Iris pigment epithelial cell (primary cell): ENCODE measurements at regions not wholly inside any gene's neighbourhood (a gene's known extent, or its start where the extent isn't known, plus 50 kb on each side); places are given as distances from the start of the nearest gene placed in this dataset.
A peak's percentile ranks its signal among the peaks of the same experiment; 100 is the strongest.

ENCODE experiments used
- DNase-seq: peaks from one replicate; pipeline ENCODE4 v3.0.0-alpha.2; 2011; ENCODE audit warnings: low read depth

DNA sequence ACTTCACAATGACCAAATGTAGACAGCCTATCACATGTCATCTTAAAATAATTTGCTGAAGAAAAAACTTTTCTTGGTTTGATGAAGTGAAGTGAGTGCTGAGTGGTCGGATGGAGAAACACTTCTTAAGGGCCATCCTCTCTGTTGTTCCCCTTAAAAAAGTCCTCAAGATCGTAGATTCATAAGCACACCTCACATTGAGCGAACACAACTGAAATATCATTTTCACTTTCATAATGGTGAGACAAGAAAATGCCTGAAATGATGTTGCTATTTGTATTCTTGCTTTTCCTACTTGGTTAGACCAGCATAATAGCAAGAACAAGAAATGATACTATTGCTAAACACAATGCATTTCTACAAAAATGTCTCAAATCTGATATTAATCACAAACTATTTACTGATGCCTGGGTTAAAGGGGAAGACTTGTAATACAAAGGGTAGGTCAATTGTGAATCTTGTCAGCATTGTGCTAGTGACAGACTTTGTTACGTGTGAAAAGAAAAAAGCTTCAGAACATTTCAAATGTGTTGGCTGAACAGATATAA, 305.6 kb upstream of the NR3C2 start:
- no peak for DNase-seq

DNA sequence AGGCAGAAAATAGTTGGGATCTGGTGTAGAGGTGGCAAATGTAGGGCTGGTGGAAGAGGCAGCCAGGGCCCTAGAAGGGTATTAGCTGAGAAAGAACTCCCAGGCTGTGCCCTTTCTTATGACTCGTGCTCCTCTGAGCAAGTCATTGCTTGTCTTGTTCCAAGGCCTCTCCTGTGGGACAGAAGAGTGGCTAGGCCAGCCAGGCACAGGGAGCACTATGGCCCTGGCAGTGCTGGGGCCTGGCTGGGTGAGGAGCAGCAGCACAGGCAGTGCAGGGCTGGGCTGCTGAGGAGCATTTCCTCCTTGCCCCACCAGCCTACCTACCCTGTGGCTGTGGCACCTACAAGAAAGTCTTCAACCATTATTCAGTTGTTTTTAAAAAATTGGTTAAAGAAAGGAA, 298.5 kb upstream of the NR3C2 start:
- no peak for DNase-seq

DNA sequence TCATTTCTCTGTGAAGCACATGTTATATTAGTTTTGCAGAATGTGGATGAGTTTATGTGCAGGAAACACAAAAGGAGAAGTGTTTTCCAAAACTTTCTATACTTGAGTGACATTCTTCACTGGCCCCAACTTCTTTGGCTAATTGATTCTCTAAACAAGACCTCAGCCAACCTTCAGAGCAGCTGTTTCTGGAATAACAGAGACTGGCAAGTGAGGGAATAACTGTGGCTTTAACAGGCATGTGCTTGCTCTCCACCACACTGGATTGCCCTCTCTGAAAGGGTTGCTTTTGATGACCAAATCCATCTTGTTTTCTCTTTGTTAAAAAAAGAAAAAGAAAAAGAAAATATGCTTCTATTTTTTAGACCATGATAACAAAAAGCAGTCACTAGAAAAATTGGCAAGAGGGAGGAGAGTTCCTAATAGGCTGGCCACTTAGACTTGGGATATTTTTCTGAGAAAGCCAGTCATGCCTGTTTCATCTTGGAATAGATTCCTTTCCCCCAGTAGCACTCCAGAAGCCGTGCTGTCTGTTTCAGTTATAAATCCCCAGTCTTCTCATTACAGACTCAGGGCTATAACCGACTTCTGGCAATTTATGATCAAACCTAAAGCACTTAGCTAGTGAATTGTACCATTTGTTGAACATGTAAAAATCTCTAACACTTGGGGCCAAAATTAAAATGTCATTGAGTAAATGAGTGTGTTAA, 295.0 kb upstream of the NR3C2 start:
- no peak for DNase-seq

DNA sequence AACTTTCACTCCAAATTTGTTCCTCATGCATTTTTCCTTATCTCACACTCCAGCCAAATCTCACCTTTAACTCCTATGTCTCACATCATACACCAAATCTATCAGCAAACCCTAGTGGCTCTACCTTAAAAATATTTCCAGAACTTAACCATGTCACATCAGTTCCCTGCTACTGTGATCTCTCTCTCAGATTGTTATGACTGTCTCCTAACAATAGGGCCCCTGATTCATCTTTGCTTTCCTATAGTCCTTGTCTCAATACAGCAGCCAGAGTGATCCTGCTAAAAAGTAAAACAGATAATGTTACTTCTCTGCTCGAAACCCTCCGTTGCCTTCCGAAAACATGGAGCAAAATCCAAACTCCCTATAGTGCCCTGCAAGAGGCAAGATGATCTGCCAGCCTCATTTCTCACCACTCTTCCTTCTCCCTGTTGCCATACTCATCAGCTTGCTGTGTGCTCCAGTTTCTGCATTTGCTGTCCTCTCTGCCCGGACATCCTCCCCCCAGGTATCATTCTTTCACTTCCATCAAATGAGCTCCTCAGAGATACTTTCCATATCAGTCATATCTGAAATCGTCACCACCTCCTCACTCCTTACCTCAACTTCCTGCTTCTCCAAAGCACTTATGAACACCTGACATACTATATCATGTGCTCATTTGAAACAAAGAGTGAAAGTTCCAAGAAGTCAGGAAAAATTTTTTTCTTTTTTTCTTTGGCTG, 293.4 kb upstream of the NR3C2 start:
- no peak for DNase-seq

DNA sequence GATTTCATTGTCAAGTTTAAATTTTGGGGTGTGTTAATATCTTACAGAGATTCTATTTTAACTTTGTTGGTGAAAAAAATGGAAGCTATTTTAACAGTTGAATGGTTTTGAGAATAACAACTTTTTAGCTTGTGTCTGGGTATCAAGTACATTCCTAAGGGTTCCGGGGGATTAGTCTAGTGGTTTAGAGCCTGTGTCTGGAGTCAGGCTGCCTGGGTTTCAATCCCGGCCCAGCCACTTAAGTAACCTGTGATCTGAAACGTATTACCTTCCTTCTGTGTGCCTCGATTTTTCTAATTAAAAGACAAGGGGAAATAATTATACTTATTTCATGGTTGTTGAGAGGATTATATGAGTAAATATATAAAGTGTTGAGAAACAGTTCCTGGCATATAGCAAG, 288.6 kb upstream of the NR3C2 start:
- peak; percentile 18 for DNase-seq

DNA sequence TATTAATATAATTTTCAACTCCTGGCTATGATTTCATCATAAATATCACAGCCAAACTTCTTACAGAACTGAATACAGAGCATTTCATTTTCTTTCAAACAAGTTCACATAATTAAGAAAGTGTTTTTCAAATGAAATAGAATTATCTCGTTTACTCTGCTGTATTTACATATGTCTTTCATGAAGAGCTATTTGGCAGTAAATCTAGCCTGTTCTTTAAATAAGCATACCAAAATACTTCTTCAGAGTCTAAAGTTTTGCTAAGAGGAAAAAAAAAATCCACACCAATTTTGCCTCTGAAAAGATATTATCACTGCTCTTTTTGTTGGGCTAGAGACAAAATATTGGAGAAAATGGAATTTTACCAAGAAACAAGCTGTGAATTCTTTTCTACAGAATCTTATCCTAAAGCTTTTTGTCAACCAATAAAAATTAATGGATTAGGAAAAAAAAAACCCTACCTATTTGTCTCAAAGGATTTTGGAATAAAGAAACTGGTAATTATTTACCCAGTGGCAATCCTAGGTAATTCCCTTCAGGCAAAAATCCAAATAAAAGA, 287.9 kb upstream of the NR3C2 start:
- no peak for DNase-seq

DNA sequence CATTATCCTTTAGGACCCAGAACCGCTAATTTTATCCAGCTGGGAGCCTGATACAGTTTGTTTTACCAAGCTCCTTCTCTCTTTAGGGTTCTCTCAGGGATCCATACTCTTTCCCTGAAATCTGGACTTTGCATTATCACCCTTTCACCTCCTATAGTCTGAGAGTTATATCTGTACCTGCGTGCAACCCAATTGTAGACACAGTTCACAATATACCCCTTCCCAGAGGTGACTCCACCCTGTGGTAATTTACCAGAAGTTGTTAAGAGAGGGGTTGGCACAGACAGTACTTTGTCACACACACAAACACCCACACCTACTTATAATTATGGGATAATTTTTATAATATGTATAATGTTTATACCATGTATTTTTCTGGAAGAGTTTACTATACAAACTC, 275.8 kb upstream of the NR3C2 start:
- no peak for DNase-seq

DNA sequence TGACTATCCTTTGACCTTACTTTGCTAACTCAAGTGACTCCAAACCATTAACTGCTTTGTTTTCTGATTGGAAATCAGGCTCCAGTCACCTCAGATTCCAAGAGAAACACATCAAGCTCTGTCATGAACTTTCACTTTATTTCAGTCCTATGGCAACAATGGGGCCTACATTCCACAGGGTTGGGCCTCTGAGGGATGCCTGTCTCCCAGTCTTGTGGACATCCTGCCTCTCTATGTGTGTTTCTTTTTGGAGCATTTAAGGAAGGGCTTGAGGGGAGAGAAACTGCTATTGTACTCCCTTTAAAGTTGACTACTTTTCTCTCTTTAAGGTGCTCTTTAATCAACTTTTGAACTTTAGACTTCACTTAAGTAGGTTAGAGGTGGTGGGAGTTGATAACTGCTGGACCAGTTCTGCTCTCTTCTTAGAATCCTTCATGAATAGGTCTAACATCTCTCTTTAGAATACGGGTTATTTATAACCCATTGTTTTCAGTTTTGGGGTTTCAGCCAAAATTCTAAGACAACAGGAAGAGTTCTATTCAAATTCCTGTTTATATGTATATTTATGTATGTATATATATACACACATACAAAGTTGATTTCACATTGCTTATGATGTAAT, 274.3 kb upstream of the NR3C2 start:
- no peak for DNase-seq

DNA sequence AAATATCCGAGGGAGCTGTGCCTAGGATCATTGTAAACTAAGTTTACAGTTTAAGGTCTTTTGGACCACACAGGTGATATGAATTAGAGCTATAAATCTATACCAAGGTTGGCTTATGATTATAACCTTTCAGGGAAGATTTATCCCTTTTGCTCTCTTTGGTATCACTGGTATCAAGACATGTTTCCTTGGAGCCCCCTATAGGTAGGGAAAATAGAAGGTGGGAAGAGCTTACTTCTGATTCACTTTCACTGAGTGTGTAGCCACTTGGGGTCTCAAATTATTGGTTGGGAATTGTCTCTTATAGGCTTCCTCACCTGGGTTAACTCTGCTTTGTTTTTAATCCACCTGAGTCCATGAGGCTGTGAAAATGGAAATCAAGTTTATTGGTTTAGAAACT, 262.1 kb upstream of the NR3C2 start:
- no peak for DNase-seq

DNA sequence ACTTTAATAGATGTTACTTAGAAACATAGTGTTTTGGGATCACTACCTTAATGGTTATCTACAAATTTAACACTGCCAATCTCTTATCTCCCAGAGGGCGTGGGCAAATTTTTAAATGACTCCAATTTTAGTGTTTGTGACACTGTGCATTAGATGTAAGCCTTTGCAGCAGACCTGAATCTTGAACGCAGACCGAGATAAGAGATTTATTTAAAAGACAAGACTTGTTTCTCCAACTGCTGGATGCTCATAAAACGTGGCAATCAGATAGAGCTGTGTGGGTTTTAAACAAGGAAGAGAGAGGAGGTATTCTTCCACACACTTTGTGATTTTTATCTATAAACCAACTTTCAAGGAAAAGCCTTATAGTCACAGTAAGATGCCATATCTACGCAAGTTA, 252.5 kb upstream of the NR3C2 start:
- DNase-seq = no peak

DNA sequence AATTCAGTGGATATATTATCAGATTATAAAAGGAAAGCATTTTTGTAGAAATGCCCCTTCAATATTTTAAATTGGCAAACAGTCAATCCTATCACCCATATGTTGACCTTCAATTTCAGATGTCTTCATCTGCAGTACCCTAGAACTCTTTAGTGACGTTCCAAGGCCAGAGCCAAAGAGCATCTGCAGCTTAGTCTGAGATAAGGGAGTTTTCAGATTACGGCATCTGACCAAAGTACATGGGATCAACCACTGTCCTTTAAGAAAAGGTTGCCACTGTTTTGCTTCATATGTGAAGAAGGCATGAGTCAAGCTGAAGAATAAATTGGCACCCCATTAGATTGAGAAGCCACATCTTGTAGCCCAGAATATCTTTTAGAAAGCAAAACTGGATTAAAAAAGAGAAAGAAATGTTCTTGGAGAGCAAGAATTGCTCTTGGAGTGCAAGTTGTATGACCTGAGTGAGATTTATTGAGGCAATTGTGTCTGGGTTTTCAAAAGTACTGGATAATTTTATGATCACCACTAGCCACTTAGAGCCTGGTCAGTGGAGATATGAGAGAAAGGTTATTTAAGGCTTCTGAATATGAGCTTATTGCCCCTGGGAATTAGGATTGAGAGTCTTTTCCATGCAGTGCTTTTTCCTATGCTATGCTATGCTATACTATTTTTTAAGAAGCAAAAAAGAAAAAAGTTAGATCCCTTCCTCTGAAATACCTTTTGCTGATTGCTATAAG, 251.9 kb upstream of the NR3C2 start:
- DNase-seq = no peak

DNA sequence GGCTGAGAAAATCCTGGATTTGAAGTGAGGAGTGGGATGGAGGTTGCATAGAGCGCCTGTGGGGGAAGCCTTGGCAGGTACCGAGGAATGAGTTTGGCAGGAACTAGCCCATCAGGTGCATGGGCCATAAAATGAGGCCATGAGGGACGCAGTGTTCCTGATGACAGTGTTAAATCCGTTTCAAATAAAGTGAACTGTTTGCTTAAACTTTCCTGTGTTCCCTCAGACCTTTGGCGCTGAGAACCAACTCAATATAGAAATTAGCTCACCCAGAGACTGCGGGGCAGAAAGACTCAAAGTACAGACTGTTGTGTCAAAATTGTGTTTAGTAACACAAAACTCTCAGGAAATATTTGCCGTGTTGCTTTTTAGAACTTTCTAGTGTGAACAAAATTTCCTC, 250.0 kb upstream of the NR3C2 start:
- DNase-seq = no peak

DNA sequence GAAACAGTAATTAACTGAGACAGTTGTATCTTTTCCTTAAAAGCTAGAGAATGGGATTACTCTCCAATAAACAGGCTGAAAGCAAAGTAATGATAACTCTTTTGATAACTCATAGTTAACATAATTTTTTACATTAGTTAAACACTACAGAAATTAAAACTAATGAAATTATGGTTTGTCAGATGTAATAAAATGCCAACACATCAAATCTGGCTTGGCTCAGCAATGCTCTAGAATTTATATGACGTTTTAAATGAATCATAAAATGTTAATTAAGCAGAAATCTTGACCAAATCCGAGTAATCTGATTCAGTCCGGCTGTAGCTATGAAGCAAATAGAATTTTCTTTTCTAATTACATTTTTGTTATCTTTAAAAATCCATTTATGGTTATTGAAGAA, 244.2 kb upstream of the NR3C2 start:
- DNase-seq = no peak

DNA sequence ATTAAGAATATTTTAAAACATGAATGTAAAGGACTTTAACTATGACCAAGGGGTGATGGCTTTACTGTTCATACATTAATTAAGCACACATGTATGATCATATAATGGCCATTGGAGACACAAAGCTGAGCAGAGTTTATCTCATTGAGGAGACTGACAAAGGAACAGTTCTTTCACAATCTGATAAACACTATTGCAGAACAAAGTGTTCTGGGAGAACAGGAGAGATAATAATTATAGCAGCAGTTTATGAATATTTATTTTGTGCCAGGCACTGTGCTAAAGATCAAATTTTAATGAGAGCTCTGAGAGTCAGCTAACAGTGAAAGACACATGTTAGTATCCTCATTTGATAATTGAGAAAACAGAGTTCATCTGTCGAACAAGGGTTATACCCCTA, 242.4 kb upstream of the NR3C2 start:
- DNase-seq = no peak

DNA sequence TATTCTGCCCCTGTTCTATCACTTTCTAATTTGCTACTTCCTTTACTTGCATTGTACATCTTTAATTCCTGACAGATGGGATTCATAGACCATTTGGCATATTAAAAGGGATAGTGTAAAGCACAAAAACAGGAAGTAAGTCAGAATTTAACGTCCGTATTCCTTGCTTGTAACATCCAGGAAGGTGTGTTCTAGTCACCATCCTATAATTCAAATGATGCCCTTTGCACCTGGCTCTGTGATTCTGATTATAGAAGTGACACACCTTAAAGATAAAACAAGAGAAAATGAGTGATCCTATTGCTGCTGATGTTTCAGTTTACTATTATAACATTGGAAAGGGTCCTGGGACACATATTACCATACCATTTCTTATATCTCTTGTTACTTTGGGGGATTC, 238.7 kb upstream of the NR3C2 start:
- no peak for DNase-seq

DNA sequence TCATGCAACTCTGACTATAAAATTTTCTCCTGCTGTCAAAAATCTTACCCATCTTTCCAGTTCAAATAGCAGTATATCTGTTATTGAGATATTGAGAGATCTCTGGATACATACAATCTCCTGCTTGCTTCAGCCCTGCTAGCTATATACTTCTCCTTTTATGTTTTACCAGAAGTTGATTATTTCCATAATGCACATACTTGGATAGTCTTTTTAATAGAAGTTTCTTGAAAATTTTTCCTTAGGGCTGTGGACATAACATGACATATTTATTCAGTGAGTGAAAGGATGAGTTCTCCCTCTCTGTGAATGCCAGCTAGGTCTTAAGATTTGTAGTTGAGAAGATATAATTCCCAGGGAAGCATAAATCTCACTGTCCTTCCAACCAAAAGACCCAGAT, 234.1 kb upstream of the NR3C2 start:
- no peak for DNase-seq

DNA sequence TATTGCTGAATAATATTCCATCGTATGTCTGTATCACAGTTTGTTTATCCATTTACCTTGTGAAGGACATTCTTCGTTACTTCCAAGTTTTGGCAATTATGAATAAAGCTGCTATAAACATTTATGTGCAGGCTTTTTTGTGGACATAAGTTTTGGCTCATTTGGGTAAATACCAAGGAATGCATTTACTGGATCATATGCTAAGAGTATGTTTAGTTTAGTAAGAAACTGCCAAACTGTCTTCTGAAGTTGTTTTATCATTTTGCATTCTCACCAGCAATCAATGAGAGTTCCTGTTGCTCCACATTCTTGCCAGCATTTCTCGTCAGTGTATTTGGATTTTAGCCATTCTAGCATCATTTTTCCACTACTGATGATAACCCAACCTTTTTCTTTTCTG, 232.7 kb upstream of the NR3C2 start:
- DNase-seq = no peak

DNA sequence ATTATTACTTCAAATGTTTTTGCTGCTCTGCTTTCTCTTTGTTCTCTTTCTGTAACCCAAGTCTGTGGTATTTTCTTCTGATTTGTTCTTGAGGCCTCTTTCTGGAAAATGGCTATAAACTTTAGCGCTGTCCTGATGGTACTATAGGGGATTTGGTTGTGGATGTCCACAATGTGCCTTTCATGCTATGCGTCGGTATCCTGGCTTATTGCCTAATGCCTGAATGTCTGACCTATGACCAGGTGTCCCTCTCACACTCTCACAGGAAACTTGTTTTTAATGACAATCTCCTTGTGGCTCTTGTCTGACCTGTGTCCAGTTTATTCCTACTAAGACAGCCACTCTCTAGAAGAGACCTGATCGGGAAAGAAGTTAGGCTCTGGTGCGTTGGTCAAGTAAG, 222.4 kb upstream of the NR3C2 start:
- DNase-seq = no peak

DNA sequence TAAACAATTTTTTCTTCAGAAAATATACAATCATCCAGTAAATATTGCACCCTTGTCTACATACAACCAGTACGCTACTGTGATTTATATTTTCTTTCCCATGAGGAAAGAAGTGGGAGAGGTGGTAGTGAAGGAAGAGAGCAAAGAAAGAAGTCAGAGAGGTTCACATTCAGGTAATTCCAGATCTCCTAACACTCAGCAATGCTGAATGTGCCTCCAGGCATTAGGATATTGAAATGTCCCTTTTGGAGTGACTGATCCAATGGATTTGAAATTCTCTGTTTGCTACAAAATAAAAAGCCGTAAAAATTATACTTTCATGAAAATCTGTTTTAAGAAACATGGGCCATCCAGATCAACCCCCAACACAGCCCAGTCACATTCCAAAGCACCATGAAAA, 211.9 kb upstream of the NR3C2 start:
- DNase-seq = no peak

DNA sequence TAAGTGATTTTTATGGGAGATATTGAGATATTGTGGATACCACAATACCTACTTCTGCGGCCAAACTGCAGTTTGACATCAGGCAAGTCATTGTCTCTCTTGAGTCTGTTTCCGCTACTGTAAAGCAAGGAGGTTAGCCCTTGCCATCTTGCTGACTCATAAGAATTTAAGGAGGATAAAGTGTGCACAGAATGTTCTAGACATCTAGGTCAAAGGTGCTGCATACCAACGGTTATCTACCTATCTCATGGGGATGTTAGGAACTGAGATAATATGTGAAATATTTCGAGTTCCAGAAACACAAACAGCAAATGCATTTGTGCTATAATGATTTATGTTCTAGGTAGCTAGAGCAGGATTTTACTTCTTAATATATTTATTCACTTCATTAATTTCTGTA, 211.5 kb upstream of the NR3C2 start:
- DNase-seq = peak; percentile 0

DNA sequence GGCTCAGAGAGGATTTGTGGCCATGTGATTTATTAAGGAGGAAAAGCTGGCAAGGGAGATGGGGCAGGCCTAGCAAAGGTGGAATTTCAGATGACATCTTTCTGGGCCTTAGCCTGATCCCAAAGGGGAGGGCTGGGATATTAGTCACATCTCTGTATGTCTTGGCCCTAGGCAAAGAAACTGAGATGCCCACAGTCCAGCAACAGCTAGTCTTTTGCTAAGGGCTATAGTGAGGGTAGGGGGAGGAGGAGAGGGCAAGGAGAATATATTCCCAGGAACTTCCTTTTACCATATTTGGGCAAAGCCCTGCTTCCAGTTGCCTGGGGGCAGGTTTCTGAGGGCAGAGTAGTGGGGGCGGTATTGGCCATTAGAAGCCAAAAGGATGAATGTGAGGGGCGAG, 209.8 kb upstream of the NR3C2 start:
- no peak for DNase-seq

DNA sequence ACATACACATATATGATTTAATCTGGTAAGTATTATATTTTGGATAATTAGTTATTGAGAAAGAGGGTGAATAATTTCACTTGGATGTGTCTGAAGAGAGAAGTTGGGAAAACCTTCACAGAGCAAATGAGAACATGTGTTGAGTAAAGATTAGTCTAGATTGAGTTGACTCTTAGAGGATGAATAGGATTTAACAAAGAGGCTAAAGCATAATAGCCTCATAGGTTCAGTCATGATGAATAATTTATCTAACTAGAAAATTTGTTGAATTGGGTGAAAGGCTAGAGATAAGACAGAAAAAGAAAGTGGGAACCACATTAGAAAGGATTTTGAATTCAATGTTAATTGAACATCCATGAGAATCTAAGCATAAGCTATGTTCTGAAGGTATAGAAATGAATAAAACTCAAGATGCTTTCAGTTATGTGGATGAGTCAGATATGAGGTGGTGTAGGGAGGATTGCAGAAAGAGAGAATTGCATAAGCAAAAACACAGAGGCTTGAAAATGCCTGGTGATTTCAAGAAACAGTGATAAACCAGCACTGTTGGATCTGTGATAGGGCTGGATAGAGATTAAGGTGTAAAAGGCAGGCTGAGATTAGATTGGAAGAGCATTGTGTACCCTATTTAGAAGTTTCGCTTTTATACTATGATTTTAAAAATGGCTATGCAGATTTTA, 207.6 kb upstream of the NR3C2 start:
- peak; percentile 26 for DNase-seq
